Kidney (tissue), 13 donors: ENCODE measurements at regions not wholly inside any gene's neighbourhood (a gene's known extent, or its start where the extent isn't known, plus 50 kb on each side); places are given as distances from the start of the nearest gene placed in this dataset.

Source experiments
- DNase-seq, 5 donors: peaks; one replicate each; pipeline ENCODE4 v3.0.0-alpha.2; 2013 to 2020
- FAIRE-seq: peaks from 2 replicates; lab custom pipeline; 2012; peaks lifted over from hg19 to GRCh38; lab: Jason Lieb, UNC
- H3K27ac ChIP-seq, 2 donors: one replicate each; pipeline ENCODE4 v1.7.0; 2013; ENCODE audit warnings: low read depth in 2 of 2, low read length in 2 of 2, inconsistent platforms in 1 of 2
- H3K27me3 ChIP-seq: one replicate; pipeline ENCODE4 v1.7.1; 2013; ENCODE audit warnings: low read length, inconsistent platforms; ENCODE audit not compliant: control insufficient read depth, insufficient read depth
- H3K36me3 ChIP-seq, 3 donors: one replicate each; pipeline versions ENCODE4 v1.7.0 to v1.7.1; 2013; ENCODE audit warnings: low read length in 3 of 3, control low read depth in 1 of 3, inconsistent platforms in 1 of 3; ENCODE audit not compliant: insufficient read depth in 3 of 3, control insufficient read depth in 2 of 3
- H3K4me1 ChIP-seq, 3 donors: one replicate each; pipeline versions ENCODE4 v1.7.0 to v1.7.1; 2013; ENCODE audit warnings: low read length in 3 of 3, inconsistent platforms in 1 of 3, low read depth in 1 of 3; ENCODE audit not compliant: control insufficient read depth in 2 of 3, insufficient read depth in 2 of 3
- H3K4me3 ChIP-seq, 3 donors: one replicate each; pipeline versions ENCODE4 v1.7.0 to v1.8.1; 2013; ENCODE audit warnings: low read length in 3 of 3, control low read depth in 1 of 3, inconsistent platforms in 1 of 3
- H3K9ac ChIP-seq, 3 donors: one replicate each; pipeline versions ENCODE4 v1.7.0 to v1.7.1; 2013; ENCODE audit warnings: low read length in 3 of 3, control low read depth in 1 of 3, inconsistent platforms in 1 of 3
- H3K9me3 ChIP-seq, 3 donors: one replicate each; pipeline versions ENCODE4 v1.7.0 to v1.7.1; 2013; ENCODE audit warnings: low read length in 3 of 3, control low read depth in 1 of 3, inconsistent platforms in 1 of 3; ENCODE audit not compliant: control insufficient read depth in 2 of 3, insufficient read depth in 1 of 3
- intact Hi-C: fragments of 100-400 bp; cut with DNase I; formaldehyde crosslinking; loops from one replicate; pipeline ENCODE4 v1.11.1; 2022
- TF ChIP-seq, protein P1 (sequence below): IDR thresholded peaks from 3 replicates; pipeline ENCODE4 v1.5.1; 2012; ENCODE audit warnings: mild to moderate bottlenecking, moderate library complexity, borderline replicate concordance; ENCODE audit not compliant: insufficient read depth; ENCODE audit errors: extremely low read depth
- donor health status: control.
- donor health status: control.
- donor health status: control.
- donor health status: control.
- donor health status: control.
- donor health status: DM: yes; HTN: yes; CAD: no.
- donor health status: Normal renal cell carcinoma (clear cell type).

- Histone ChIP-seq H3K9ac (no peak overlapping the region), H3K4me3 (no peak overlapping the region), H3K27me3 (no peaks in the 10 kb centered on the region), H3K4me1 (peaks cover 0 to 13% (median 4%) of the 10 kb centered on the region in 3 donors), H3K27ac (peak overlapping the region in 1 of 2 donors; percentile 13), H3K36me3 (no peaks in the 10 kb centered on the region), H3K9me3 (no peaks in the 10 kb centered on the region)
- intact Hi-C loops = no loop called here
- FAIRE-seq (no peak), DNase-seq (no peak)
- TF ChIP-seq, protein P1, sequence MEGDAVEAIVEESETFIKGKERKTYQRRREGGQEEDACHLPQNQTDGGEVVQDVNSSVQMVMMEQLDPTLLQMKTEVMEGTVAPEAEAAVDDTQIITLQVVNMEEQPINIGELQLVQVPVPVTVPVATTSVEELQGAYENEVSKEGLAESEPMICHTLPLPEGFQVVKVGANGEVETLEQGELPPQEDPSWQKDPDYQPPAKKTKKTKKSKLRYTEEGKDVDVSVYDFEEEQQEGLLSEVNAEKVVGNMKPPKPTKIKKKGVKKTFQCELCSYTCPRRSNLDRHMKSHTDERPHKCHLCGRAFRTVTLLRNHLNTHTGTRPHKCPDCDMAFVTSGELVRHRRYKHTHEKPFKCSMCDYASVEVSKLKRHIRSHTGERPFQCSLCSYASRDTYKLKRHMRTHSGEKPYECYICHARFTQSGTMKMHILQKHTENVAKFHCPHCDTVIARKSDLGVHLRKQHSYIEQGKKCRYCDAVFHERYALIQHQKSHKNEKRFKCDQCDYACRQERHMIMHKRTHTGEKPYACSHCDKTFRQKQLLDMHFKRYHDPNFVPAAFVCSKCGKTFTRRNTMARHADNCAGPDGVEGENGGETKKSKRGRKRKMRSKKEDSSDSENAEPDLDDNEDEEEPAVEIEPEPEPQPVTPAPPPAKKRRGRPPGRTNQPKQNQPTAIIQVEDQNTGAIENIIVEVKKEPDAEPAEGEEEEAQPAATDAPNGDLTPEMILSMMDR = no peak
Observed at GRCh38 chr2:143933946-143934569, 585.9 kb downstream of the ZEB2 start.

DNA sequence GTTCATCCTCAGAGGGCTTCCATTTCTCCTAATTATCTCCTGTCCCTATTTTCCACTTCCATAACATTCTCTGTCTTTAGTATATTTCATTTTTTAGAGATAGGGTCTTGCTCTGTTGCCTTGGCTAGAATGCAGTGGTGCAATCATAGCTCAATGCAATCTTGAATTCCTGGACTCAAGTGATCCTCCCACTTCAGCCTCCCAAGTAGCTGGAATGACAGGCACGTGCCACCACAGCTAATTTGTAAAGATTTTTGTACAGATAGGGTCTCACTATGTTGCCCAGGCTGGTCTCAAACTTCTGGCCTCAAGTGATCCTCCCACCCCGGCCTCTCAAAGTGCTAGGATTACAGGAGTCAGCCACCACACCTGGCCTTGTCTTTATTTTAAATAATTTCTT is 589.0 kb downstream of the ZEB2 start:
- Histone ChIP-seq H3K9me3 (no peaks in the 10 kb centered on the region), H3K9ac (no peak overlapping the region), H3K36me3 (no peaks in the 10 kb centered on the region), H3K27me3 (no peaks in the 10 kb centered on the region), H3K4me3 (no peak overlapping the region), H3K4me1 (peaks cover 0 to 8% (median 4%) of the 10 kb centered on the region in 3 donors), H3K27ac (no peak overlapping the region)
- DNase-seq = no peak
- intact Hi-C loops = no loop called here
- FAIRE-seq = no peak
- TF ChIP-seq, protein P1 = no peak

- FAIRE-seq = no peak
- no peaks in the 10 kb centered on the region for H3K9me3 ChIP-seq
Observed at GRCh38 chr2:143928613-143929012, 591.3 kb downstream of the ZEB2 start.

More at GRCh38 chr2:143928613-143929012, 591.3 kb downstream of the ZEB2 start:
- Histone ChIP-seq H3K27ac (no peak overlapping the region), H3K27me3 (no peaks in the 10 kb centered on the region), H3K9ac (no peak overlapping the region), H3K4me1 (no peaks in the 10 kb centered on the region), H3K4me3 (no peak overlapping the region), H3K36me3 (no peaks in the 10 kb centered on the region)
- intact Hi-C loops = no loop called here
- TF ChIP-seq, protein P1 = no peak
- DNase-seq = peak in 2 of 5 donors; percentile 61 to 75
